ENCODE measurements at regions not wholly inside any gene's neighbourhood (a gene's known extent, or its start where the extent isn't known, plus 50 kb on each side); places are given as distances from the start of the nearest gene placed in this dataset.

- Histone ChIP-seq H3K27ac (peak overlapping the region; percentile 79 to 85 (median 82)), H3K4me1 (peaks cover 13 to 24% (median 16%) of the 10 kb centered on the region in 4 donors), H3K9me3 (no peaks in the 10 kb centered on the region), H3K36me3 (no peaks in the 10 kb centered on the region), H3K4me3 (no peak overlapping the region), H3K27me3 (no peaks in the 10 kb centered on the region)
- WGBS, 2 donors (ENCODE audit: low coverage in 1 of 2), result 14 to 41% methylated on average over 3 to 9 of the region's 9 CpGs
- no peak for TF ChIP-seq CTCF (IDR thresholded peaks at IDR 0.05)
- peak; percentile 3 for TF ChIP-seq EP300 (IDR thresholded peaks at IDR 0.05; ENCODE audit: low read depth)
- peak in 2 of 3 donors; percentile 39 to 44 for TF ChIP-seq POLR2AphosphoS5 (IDR thresholded peaks at IDR 0.05)
- no peak for TF ChIP-seq POLR2A (IDR thresholded peaks at IDR 0.05)
- intact Hi-C loops (cut with DNase I; ENCODE audit: low total_unique reads), result no loop called here
- in situ Hi-C loops (cut with MboI; ENCODE audit: low pct_ligation_motif_present in 1 of 4, low pct_unique_long_range_greater_than_20kb in 1 of 4, low sequenced_read_pairs in 3 of 4), result no loop called here
- DNase-seq, result peak; percentile 42
Observed at GRCh38 chr11:19577976-19578619, 134.5 kb upstream of the NAV2 start.

GRCh38 chr11:19577391-19577975 lies 135.2 kb upstream of the NAV2 start:
- peaks cover 13 to 24% (median 16%) of the 10 kb centered on the region in 4 donors for H3K4me1 ChIP-seq

GRCh38 chr11:19576903-19577302 lies 135.7 kb upstream of the NAV2 start:
- Histone ChIP-seq H3K27ac (peak overlapping the region; percentile 79 to 85 (median 82)), H3K9me3 (no peaks in the 10 kb centered on the region), H3K27me3 (no peaks in the 10 kb centered on the region), H3K4me1 (peaks cover 13 to 24% (median 16%) of the 10 kb centered on the region in 4 donors), H3K4me3 (no peak overlapping the region), H3K36me3 (no peaks in the 10 kb centered on the region)
- intact Hi-C loops (cut with DNase I; ENCODE audit: low total_unique reads) (no loop called here), in situ Hi-C loops (cut with MboI; ENCODE audit: low pct_ligation_motif_present in 1 of 4, low pct_unique_long_range_greater_than_20kb in 1 of 4, low sequenced_read_pairs in 3 of 4) (no loop called here)
- 59 to 89% methylated on average over 3 to 6 of the region's 6 CpGs for WGBS, 2 donors (ENCODE audit: low coverage in 1 of 2)
- TF ChIP-seq EP300 (IDR thresholded peaks at IDR 0.05; ENCODE audit: low read depth) (no peak), CTCF (IDR thresholded peaks at IDR 0.05) (no peak), POLR2A (IDR thresholded peaks at IDR 0.05) (no peak), POLR2AphosphoS5 (IDR thresholded peaks at IDR 0.05) (no peak)
- no peak for DNase-seq

More at GRCh38 chr11:19577391-19577975, 135.2 kb upstream of the NAV2 start:
- Histone ChIP-seq H3K9me3 (no peaks in the 10 kb centered on the region), H3K36me3 (no peaks in the 10 kb centered on the region), H3K27ac (peak overlapping the region; percentile 79 to 85 (median 82)), H3K27me3 (no peaks in the 10 kb centered on the region), H3K4me3 (no peak overlapping the region)
- no peak for TF ChIP-seq CTCF (IDR thresholded peaks at IDR 0.05)
- no peak for TF ChIP-seq EP300 (IDR thresholded peaks at IDR 0.05; ENCODE audit: low read depth)
- no peak for TF ChIP-seq POLR2A (IDR thresholded peaks at IDR 0.05)
- TF ChIP-seq POLR2AphosphoS5 (IDR thresholded peaks at IDR 0.05), result no peak
- intact Hi-C loops (cut with DNase I; ENCODE audit: low total_unique reads), result no loop called here
- WGBS, 2 donors (ENCODE audit: low coverage in 1 of 2), result 22 to 55% methylated on average over 4 to 8 of the region's 8 CpGs
- in situ Hi-C loops (cut with MboI; ENCODE audit: low pct_ligation_motif_present in 1 of 4, low pct_unique_long_range_greater_than_20kb in 1 of 4, low sequenced_read_pairs in 3 of 4), result no loop called here
- DNase-seq, result no peak

- Histone ChIP-seq H3K27me3 (no peaks in the 10 kb centered on the region), H3K27ac (peak overlapping the region in 2 of 4 donors; percentile 84 to 85), H3K9me3 (no peaks in the 10 kb centered on the region), H3K36me3 (no peaks in the 10 kb centered on the region), H3K4me1 (peaks cover 13 to 24% (median 16%) of the 10 kb centered on the region in 4 donors), H3K4me3 (no peak overlapping the region)
- intact Hi-C loops (cut with DNase I; ENCODE audit: low total_unique reads) (no loop called here), in situ Hi-C loops (cut with MboI; ENCODE audit: low pct_ligation_motif_present in 1 of 4, low pct_unique_long_range_greater_than_20kb in 1 of 4, low sequenced_read_pairs in 3 of 4) (no loop called here)
- no peak for DNase-seq
- TF ChIP-seq POLR2A (IDR thresholded peaks at IDR 0.05), result no peak
- no peak for TF ChIP-seq CTCF (IDR thresholded peaks at IDR 0.05)
- no peak for TF ChIP-seq EP300 (IDR thresholded peaks at IDR 0.05; ENCODE audit: low read depth)
- TF ChIP-seq POLR2AphosphoS5 (IDR thresholded peaks at IDR 0.05), result no peak
- 89% methylated on average over 3 of the region's 3 CpGs for WGBS, 2 donors (ENCODE audit: low coverage in 1 of 2)
Observed at GRCh38 chr11:19576054-19576453, 136.6 kb upstream of the NAV2 start.

Measured in transverse colon (tissue), 4 donors.